Astrocyte of the spinal cord (primary cell): ENCODE measurements at regions not wholly inside any gene's neighbourhood (a gene's known extent, or its start where the extent isn't known, plus 50 kb on each side); places are given as distances from the start of the nearest gene placed in this dataset.

Experiments
- DNase-seq: peaks from one replicate; pipeline ENCODE4 v3.0.0; 2011; ENCODE audit warnings: low read depth, low spot score
- H3K4me3 ChIP-seq: 2 replicates; pipeline ENCODE4 v1.5.1; 2011; ENCODE audit warnings: low read depth, mild to moderate bottlenecking, low read length, moderate library complexity
- CTCF ChIP-seq: IDR thresholded peaks from 2 replicates; pipeline ENCODE4 v1.5.1; 2012; ENCODE audit warnings: low read depth, mild to moderate bottlenecking, low read length, inconsistent platforms
- in situ Hi-C: cut with HindIII; loops from 2 replicates; pipeline ENCODE4 v1.10.0; 2017; ENCODE audit warnings: low sequenced_read_pairs

GRCh38 chr11:127587511-127587910 lies 586.9 kb upstream of the KIRREL3 start:
- in situ Hi-C loops: no loop called here
- H3K4me3 ChIP-seq: no peak overlapping the region
- TF ChIP-seq CTCF: no peak
- DNase-seq: no peak

- TF ChIP-seq CTCF: no peak
- in situ Hi-C loops: no loop called here
- DNase-seq: no peak
Measured at GRCh38 chr11:127576210-127576609, 575.6 kb upstream of the KIRREL3 start.

GRCh38 chr11:127574478-127574877 lies 573.9 kb upstream of the KIRREL3 start:
- no peak overlapping the region for H3K4me3 ChIP-seq
- TF ChIP-seq CTCF: no peak
- no peak for DNase-seq
- in situ Hi-C loops: no loop called here

More at GRCh38 chr11:127576210-127576609, 575.6 kb upstream of the KIRREL3 start:
- no peak overlapping the region for H3K4me3 ChIP-seq

- in situ Hi-C loops: no loop called here
- no peak for DNase-seq
- no peak overlapping the region for H3K4me3 ChIP-seq
- TF ChIP-seq CTCF: no peak
Measured at GRCh38 chr11:127568891-127569290, 568.3 kb upstream of the KIRREL3 start.

- no peak for TF ChIP-seq CTCF
- DNase-seq: no peak
- H3K4me3 ChIP-seq: no peak overlapping the region
- in situ Hi-C loops: no loop called here
Measured at GRCh38 chr11:127567237-127567932, 566.8 kb upstream of the KIRREL3 start.

- in situ Hi-C loops: no loop called here
- no peak for TF ChIP-seq CTCF
Measured at GRCh38 chr11:127564810-127565209, 564.2 kb upstream of the KIRREL3 start.

More at GRCh38 chr11:127564810-127565209, 564.2 kb upstream of the KIRREL3 start:
- peak; percentile 84 for DNase-seq
- H3K4me3 ChIP-seq: no peak overlapping the region
